ENCODE measurements at regions not wholly inside any gene's neighbourhood (a gene's known extent, or its start where the extent isn't known, plus 50 kb on each side); places are given as distances from the start of the nearest gene placed in this dataset.

DNA sequence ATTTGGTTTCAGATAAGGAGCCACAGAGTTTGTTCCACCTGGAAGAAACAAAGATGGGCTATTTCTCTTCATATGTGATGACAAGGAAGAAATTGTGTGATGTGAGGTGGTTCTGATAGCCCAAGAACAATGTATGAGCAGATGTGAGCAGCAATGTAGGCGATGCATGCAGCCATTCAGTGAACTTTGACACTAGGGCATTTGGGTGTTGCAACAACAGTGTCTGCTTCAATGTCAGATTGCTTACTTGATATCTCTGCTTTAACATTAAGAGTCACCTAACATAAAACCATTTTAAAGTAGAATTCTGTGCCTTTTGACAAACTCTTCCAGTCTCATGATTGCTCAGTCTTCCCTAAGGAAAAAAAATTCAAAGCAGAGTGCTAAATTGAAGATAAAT lies 865.4 kb downstream of the SLITRK6 start:
- H2AFZ ChIP-seq (ENCODE audit: low read length) = no peak overlapping the region
- TF ChIP-seq EZH2 (IDR thresholded peaks at IDR 0.05; ENCODE audit: low read length, missing control alignments) = no peak
- TF ChIP-seq, protein P1, sequence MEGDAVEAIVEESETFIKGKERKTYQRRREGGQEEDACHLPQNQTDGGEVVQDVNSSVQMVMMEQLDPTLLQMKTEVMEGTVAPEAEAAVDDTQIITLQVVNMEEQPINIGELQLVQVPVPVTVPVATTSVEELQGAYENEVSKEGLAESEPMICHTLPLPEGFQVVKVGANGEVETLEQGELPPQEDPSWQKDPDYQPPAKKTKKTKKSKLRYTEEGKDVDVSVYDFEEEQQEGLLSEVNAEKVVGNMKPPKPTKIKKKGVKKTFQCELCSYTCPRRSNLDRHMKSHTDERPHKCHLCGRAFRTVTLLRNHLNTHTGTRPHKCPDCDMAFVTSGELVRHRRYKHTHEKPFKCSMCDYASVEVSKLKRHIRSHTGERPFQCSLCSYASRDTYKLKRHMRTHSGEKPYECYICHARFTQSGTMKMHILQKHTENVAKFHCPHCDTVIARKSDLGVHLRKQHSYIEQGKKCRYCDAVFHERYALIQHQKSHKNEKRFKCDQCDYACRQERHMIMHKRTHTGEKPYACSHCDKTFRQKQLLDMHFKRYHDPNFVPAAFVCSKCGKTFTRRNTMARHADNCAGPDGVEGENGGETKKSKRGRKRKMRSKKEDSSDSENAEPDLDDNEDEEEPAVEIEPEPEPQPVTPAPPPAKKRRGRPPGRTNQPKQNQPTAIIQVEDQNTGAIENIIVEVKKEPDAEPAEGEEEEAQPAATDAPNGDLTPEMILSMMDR (conservative IDR thresholded peaks at IDR 0.05 in 1 of 2, IDR thresholded peaks at IDR 0.05 in 1 of 2; ENCODE audit: low read depth in 1 of 2, low read length in 2 of 2) = no peak

DNA sequence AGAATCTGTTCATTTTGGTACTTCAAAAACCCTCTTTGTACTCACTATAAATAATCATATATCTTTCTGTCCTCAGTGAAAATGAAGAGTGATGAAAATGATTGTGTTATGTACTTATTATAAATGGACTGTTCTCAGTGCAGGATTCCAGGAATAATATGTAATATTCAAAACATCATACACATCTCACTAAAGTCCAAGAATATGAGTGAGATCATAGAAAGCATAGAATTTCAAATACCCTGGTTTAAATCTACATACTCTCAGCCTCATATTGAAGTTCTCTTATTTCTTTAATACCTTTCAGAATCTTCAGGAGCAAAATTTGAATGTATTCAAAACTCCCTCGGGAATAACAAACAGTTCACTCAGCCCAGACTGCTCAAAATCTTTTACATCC lies 868.0 kb downstream of the SLITRK6 start:
- no peaks in the 10 kb centered on the region for H3K79me2 ChIP-seq (ENCODE audit: control insufficient read depth, insufficient read depth, low read length)
- H2AFZ ChIP-seq (ENCODE audit: low read length) = no peak overlapping the region
- H4K20me1 ChIP-seq (ENCODE audit: control insufficient read depth, extremely low read depth, insufficient read depth, low read length) = no peaks in the 10 kb centered on the region
- no peaks in the 10 kb centered on the region for H3K36me3 ChIP-seq (ENCODE audit: control insufficient read depth, insufficient read depth, low read length)
- H3K4me3 ChIP-seq (replicated peaks in 1 of 4; ENCODE audit: control extremely low read depth in 1 of 4, insufficient read depth in 1 of 4, low read depth in 3 of 4, low read length in 4 of 4) = no peak overlapping the region
- TF ChIP-seq, protein P1 (conservative IDR thresholded peaks at IDR 0.05 in 1 of 2, IDR thresholded peaks at IDR 0.05 in 1 of 2; ENCODE audit: low read depth in 1 of 2, low read length in 2 of 2) = no peak
- no peak for TF ChIP-seq EZH2 (IDR thresholded peaks at IDR 0.05; ENCODE audit: low read length, missing control alignments)
- no peak overlapping the region for H3K4me2 ChIP-seq (ENCODE audit: extremely low read depth, insufficient read depth, low read length)
- DNase-seq (ENCODE audit: low read depth in 2 of 2) = no peak
- H3K27ac ChIP-seq (ENCODE audit: insufficient read depth, low read length) = no peak overlapping the region
- H3K9me3 ChIP-seq (ENCODE audit: control insufficient read depth, insufficient read depth, low read depth, low read length) = no peaks in the 10 kb centered on the region
- H3K4me1 ChIP-seq (ENCODE audit: control insufficient read depth, extremely low read depth, insufficient read depth, low read length) = no peaks in the 10 kb centered on the region
- no peaks in the 10 kb centered on the region for H3K27me3 ChIP-seq (ENCODE audit: control insufficient read depth, insufficient read depth, low read length)
- no peak overlapping the region for H3K9ac ChIP-seq (ENCODE audit: insufficient read depth, low read length)

More for the DNA sequence above, 865.4 kb downstream of the SLITRK6 start:
- no peak overlapping the region for H3K4me3 ChIP-seq (replicated peaks in 1 of 4; ENCODE audit: control extremely low read depth in 1 of 4, insufficient read depth in 1 of 4, low read depth in 3 of 4, low read length in 4 of 4)
- no peaks in the 10 kb centered on the region for H3K27me3 ChIP-seq (ENCODE audit: control insufficient read depth, insufficient read depth, low read length)
- DNase-seq (ENCODE audit: low read depth in 2 of 2) = no peak
- H3K36me3 ChIP-seq (ENCODE audit: control insufficient read depth, insufficient read depth, low read length) = no peaks in the 10 kb centered on the region
- no peak overlapping the region for H3K4me2 ChIP-seq (ENCODE audit: extremely low read depth, insufficient read depth, low read length)
- H3K9me3 ChIP-seq (ENCODE audit: control insufficient read depth, insufficient read depth, low read depth, low read length) = no peaks in the 10 kb centered on the region
- H4K20me1 ChIP-seq (ENCODE audit: control insufficient read depth, extremely low read depth, insufficient read depth, low read length) = no peaks in the 10 kb centered on the region
- H3K9ac ChIP-seq (ENCODE audit: insufficient read depth, low read length) = no peak overlapping the region
- no peak overlapping the region for H3K27ac ChIP-seq (ENCODE audit: insufficient read depth, low read length)
- no peaks in the 10 kb centered on the region for H3K4me1 ChIP-seq (ENCODE audit: control insufficient read depth, extremely low read depth, insufficient read depth, low read length)
- H3K79me2 ChIP-seq (ENCODE audit: control insufficient read depth, insufficient read depth, low read length) = no peaks in the 10 kb centered on the region

DNA sequence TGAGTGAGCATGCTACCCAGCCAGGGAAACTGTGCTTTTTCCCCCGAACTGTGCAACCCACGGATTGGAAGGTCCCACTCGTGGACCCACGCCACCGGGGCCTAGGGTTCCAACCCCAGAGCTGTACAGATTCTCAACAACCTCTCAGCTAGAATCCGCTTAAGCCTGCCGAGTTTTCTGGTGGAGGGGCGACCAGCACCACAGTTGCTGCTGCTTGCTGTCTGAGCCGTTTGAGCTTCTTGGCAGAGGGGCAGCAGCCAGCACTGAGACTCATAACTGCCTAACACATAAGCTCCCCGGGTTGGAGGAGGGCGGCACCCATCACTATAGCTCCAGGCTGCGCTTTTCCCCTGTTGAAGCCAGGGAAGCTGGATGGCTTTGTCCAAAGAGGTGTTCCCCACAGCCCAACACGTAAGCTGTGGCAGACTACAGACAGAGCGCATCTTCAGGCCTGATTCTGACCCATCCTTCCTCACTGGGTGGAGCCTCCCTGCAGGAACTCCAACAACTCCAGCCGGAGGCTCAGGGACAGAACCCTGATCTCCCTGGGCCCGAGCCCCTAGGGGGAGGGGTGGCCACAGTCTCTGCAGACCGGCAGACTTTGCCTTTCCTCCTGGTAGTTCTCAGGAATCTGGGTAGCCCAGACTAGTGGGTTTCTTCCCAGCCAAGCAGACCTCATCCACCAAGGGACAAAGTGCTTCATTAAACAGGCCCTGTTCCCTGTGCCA lies 871.6 kb downstream of the SLITRK6 start:
- no peak overlapping the region for H3K4me2 ChIP-seq (ENCODE audit: extremely low read depth, insufficient read depth, low read length)
- no peaks in the 10 kb centered on the region for H3K36me3 ChIP-seq (ENCODE audit: control insufficient read depth, insufficient read depth, low read length)
- no peaks in the 10 kb centered on the region for H3K27me3 ChIP-seq (ENCODE audit: control insufficient read depth, insufficient read depth, low read length)
- no peak overlapping the region for H2AFZ ChIP-seq (ENCODE audit: low read length)
- H3K79me2 ChIP-seq (ENCODE audit: control insufficient read depth, insufficient read depth, low read length) = no peaks in the 10 kb centered on the region
- H3K27ac ChIP-seq (ENCODE audit: insufficient read depth, low read length) = no peak overlapping the region
- H3K9me3 ChIP-seq (ENCODE audit: control insufficient read depth, insufficient read depth, low read depth, low read length) = no peaks in the 10 kb centered on the region
- H3K9ac ChIP-seq (ENCODE audit: insufficient read depth, low read length) = no peak overlapping the region
- H3K4me1 ChIP-seq (ENCODE audit: control insufficient read depth, extremely low read depth, insufficient read depth, low read length) = no peaks in the 10 kb centered on the region
- no peak for DNase-seq (ENCODE audit: low read depth in 2 of 2)
- H4K20me1 ChIP-seq (ENCODE audit: control insufficient read depth, extremely low read depth, insufficient read depth, low read length) = no peaks in the 10 kb centered on the region
- no peak overlapping the region for H3K4me3 ChIP-seq (replicated peaks in 1 of 4; ENCODE audit: control extremely low read depth in 1 of 4, insufficient read depth in 1 of 4, low read depth in 3 of 4, low read length in 4 of 4)
- TF ChIP-seq, protein P1 (conservative IDR thresholded peaks at IDR 0.05 in 1 of 2, IDR thresholded peaks at IDR 0.05 in 1 of 2; ENCODE audit: low read depth in 1 of 2, low read length in 2 of 2) = no peak
- no peak for TF ChIP-seq EZH2 (IDR thresholded peaks at IDR 0.05; ENCODE audit: low read length, missing control alignments)
